Esophagus muscularis mucosa (tissue), 4 donors: ENCODE measurements at regions not wholly inside any gene's neighbourhood (a gene's known extent, or its start where the extent isn't known, plus 50 kb on each side); places are given as distances from the start of the nearest gene placed in this dataset.

Source experiments
- CTCF ChIP-seq, 3 experiments: fragments of 200-600 bp in 2 of 3; fragments of 450-650 bp in 1 of 3; sonication (generic) in 2 of 3; IDR thresholded peaks; one replicate each; pipeline ENCODE4 v1.5.1; 2017 to 2019; ENCODE audit warnings: antibody characterized with exemption in 3 of 3, mild to moderate bottlenecking in 2 of 3, moderate library complexity in 1 of 3
- EP300 ChIP-seq: sonication (generic); formaldehyde crosslinking; IDR thresholded peaks from one replicate; pipeline ENCODE4 v1.6.1; 2017; ENCODE audit warnings: antibody characterized with exemption
- POLR2A ChIP-seq: fragments of 450-650 bp; IDR thresholded peaks from one replicate; pipeline ENCODE4 v1.6.1; 2017; ENCODE audit warnings: antibody characterized with exemption, moderate library complexity, mild to moderate bottlenecking, low read depth
- POLR2AphosphoS5 ChIP-seq, 2 donors: sonication (generic); formaldehyde crosslinking; IDR thresholded peaks; one replicate each; pipeline ENCODE4 v1.6.1; 2017; ENCODE audit warnings: antibody characterized with exemption in 2 of 2

GRCh38 chr5:20985754-20986153 lies 997.8 kb upstream of the CDH18 start:
- TF ChIP-seq CTCF (IDR thresholded peaks at IDR 0.05) (no peak), POLR2A (no peak), POLR2AphosphoS5 (IDR thresholded peaks at IDR 0.05) (no peak), EP300 (no peak)
